ENCODE measurements at regions not wholly inside any gene's neighbourhood (a gene's known extent, or its start where the extent isn't known, plus 50 kb on each side); places are given as distances from the start of the nearest gene placed in this dataset.

DNA sequence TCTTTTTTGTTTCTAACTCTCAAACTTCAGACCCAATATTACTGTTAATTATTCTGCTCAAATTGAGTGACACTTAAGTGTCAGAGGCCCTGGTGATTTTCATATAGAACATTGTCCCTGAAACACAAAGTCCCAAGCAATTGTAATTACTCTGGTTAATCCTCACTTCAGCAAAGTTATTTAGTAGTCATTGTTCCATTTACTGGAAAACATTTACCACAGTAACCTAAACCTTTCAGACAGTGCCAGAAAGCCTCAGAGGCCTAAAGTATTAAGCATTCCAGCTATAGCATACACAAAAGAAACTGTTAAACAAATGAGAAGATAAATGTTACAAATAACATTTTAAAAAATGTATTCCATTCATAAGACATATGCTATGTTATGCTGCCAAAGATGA, 237.2 kb upstream of the CDH6 start:
- H3K27ac ChIP-seq (ENCODE audit: insufficient read depth, low read depth, low read length) = no peak overlapping the region

More for the DNA sequence above, 237.2 kb upstream of the CDH6 start:
- H4K20me1 ChIP-seq (replicated peaks; ENCODE audit: control insufficient read depth, extremely low read depth, insufficient read depth, low read length) = no peaks in the 10 kb centered on the region
- intact Hi-C loops (cut with micrococcal nuclease) (no loop called here), dilution Hi-C loops (cut with MboI; ENCODE audit: extremely low pct_ligation_motif_present, low sequenced_read_pairs) (no loop called here)
- ChIA-PET CTCF (no interaction called here), POLR2A (no interaction called here)
- FAIRE-seq (no peak), DNase-seq (ENCODE audit: low read depth, low spot score) (no peak)
- BruUV-seq (replicated peaks) = no TSS peak
- H2AFZ ChIP-seq (ENCODE audit: low read depth, low read length) = no peak overlapping the region
- H3K79me2 ChIP-seq (ENCODE audit: control insufficient read depth, insufficient read depth, low read length) = no peaks in the 10 kb centered on the region
- TF ChIP-seq JUN (IDR thresholded peaks at IDR 0.05; ENCODE audit: borderline replicate concordance, insufficient read depth, insufficient read length, low read depth) (no peak), MYC (IDR thresholded peaks at IDR 0.05; ENCODE audit: low read depth, low read length) (no peak), EZH2 (IDR thresholded peaks at IDR 0.05; ENCODE audit: borderline replicate concordance, low read depth, low read length, severe bottlenecking) (no peak), POLR2A (IDR thresholded peaks at IDR 0.05; ENCODE audit: low read depth, low read length) (no peak), CTCF (IDR thresholded peaks at IDR 0.05; ENCODE audit: extremely low read depth in 1 of 2, insufficient read depth in 1 of 2, low read depth in 1 of 2, low read length in 2 of 2) (no peak), POLR2AphosphoS5 (IDR thresholded peaks at IDR 0.05; ENCODE audit: insufficient read depth, low read depth, low read length) (no peak), FOS (IDR thresholded peaks at IDR 0.05; ENCODE audit: borderline replicate concordance, insufficient read depth, low read length) (no peak), GATA2 (IDR thresholded peaks at IDR 0.05; ENCODE audit: insufficient read depth, insufficient read length, low read depth, low read length) (no peak), MAX (IDR thresholded peaks at IDR 0.05; ENCODE audit: insufficient read depth, insufficient read length) (no peak)
- no peak overlapping the region for H3K4me3 ChIP-seq (replicated peaks in 1 of 3; ENCODE audit: insufficient read depth in 1 of 3, low read depth in 1 of 3, low read length in 3 of 3)
- no peaks in the 10 kb centered on the region for H3K27me3 ChIP-seq (ENCODE audit: control insufficient read depth in 2 of 2, insufficient read depth in 2 of 2, low read length in 2 of 2)
- H3K9ac ChIP-seq (replicated peaks; ENCODE audit: extremely low read depth, insufficient read depth, low read length) = no peak overlapping the region
- H3K4me1 ChIP-seq (ENCODE audit: control insufficient read depth, extremely low read depth, insufficient read depth, low read length) = no peaks in the 10 kb centered on the region
- no peaks in the 10 kb centered on the region for H3K9me1 ChIP-seq (replicated peaks; ENCODE audit: control insufficient read depth, extremely low read depth, insufficient read depth, low read length)
- H3K9me3 ChIP-seq (replicated peaks; ENCODE audit: control insufficient read depth, insufficient read depth, low read length) = no peaks in the 10 kb centered on the region
- H3K36me3 ChIP-seq (ENCODE audit: control insufficient read depth in 2 of 2, extremely low read depth in 1 of 2, insufficient read depth in 2 of 2, low read length in 2 of 2) = no peaks in the 10 kb centered on the region
- H3K4me2 ChIP-seq (ENCODE audit: insufficient read depth, low read length) = no peak overlapping the region

All from endothelial cell of umbilical vein (primary cell).